Progenitor cell of endocrine pancreas (in vitro differentiated cells): ENCODE measurements at regions not wholly inside any gene's neighbourhood (a gene's known extent, or its start where the extent isn't known, plus 50 kb on each side); places are given as distances from the start of the nearest gene placed in this dataset.

ENCODE experiments used
- DNase-seq: peaks from one replicate; pipeline ENCODE4 v3.0.0; 2021; ENCODE audit warnings: low spot score; ENCODE audit not compliant: unreplicated experiment
- H3K27ac Mint-ChIP-seq: 2 replicates; pipeline ENCODE4 v1.8.0; 2021; ENCODE audit warnings: mild to moderate bottlenecking, moderate library complexity, mixed read lengths
- H3K27me3 Mint-ChIP-seq: 2 replicates; pipeline ENCODE4 v1.8.0; 2021; ENCODE audit warnings: mixed read lengths
- H3K36me3 Mint-ChIP-seq: 2 replicates; pipeline ENCODE4 v1.8.0; 2022; ENCODE audit warnings: mixed read lengths; ENCODE audit not compliant: insufficient read depth
- H3K4me1 Mint-ChIP-seq: 2 replicates; pipeline ENCODE4 v1.8.0; 2021; ENCODE audit warnings: low read depth, mixed read lengths
- H3K4me3 Mint-ChIP-seq: 2 replicates; pipeline ENCODE4 v1.8.0; 2021; ENCODE audit warnings: low read depth, mild to moderate bottlenecking, moderate library complexity, mixed read lengths
- H3K9me3 Mint-ChIP-seq: 2 replicates; pipeline ENCODE4 v1.8.0; 2021; ENCODE audit warnings: low read depth, mixed read lengths
- TF ChIP-seq, protein P1 (sequence below): fragments of 200-600 bp; sonication (generic); IDR thresholded peaks from one replicate; pipeline ENCODE4 v1.5.0; 2021; ENCODE audit warnings: antibody characterized with exemption, mild to moderate bottlenecking; ENCODE audit not compliant: unreplicated experiment

DNA sequence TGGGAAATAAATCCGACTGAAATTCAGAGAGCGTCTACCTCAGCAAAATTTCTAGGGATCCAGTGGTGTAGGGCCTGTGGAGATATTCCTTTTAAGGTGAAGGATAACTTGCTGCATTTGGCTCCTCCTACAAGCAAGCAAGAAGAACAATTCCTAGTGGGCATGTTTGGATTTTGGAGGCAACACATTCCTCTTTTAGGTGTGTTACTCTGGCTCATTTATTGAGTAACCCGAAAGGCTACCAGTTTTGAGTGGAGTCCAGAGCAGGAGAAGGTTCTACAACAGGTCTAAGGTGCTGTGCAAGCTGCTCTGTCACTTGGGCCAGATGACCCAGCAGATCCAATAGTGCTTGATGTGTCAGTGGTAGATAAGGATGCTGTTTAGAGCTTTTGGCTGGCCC lies 862.4 kb upstream of the CDH9 start:
- no peaks in the 10 kb centered on the region for H3K4me1 Mint-ChIP-seq
- H3K36me3 Mint-ChIP-seq, result no peaks in the 10 kb centered on the region
- peaks cover 10% of the 10 kb centered on the region for H3K9me3 Mint-ChIP-seq
- TF ChIP-seq, protein P1, sequence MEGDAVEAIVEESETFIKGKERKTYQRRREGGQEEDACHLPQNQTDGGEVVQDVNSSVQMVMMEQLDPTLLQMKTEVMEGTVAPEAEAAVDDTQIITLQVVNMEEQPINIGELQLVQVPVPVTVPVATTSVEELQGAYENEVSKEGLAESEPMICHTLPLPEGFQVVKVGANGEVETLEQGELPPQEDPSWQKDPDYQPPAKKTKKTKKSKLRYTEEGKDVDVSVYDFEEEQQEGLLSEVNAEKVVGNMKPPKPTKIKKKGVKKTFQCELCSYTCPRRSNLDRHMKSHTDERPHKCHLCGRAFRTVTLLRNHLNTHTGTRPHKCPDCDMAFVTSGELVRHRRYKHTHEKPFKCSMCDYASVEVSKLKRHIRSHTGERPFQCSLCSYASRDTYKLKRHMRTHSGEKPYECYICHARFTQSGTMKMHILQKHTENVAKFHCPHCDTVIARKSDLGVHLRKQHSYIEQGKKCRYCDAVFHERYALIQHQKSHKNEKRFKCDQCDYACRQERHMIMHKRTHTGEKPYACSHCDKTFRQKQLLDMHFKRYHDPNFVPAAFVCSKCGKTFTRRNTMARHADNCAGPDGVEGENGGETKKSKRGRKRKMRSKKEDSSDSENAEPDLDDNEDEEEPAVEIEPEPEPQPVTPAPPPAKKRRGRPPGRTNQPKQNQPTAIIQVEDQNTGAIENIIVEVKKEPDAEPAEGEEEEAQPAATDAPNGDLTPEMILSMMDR, result no peak
- no peaks in the 10 kb centered on the region for H3K27me3 Mint-ChIP-seq
- no peak overlapping the region for H3K4me3 Mint-ChIP-seq
- DNase-seq, result no peak
- H3K27ac Mint-ChIP-seq, result no peak overlapping the region

DNA sequence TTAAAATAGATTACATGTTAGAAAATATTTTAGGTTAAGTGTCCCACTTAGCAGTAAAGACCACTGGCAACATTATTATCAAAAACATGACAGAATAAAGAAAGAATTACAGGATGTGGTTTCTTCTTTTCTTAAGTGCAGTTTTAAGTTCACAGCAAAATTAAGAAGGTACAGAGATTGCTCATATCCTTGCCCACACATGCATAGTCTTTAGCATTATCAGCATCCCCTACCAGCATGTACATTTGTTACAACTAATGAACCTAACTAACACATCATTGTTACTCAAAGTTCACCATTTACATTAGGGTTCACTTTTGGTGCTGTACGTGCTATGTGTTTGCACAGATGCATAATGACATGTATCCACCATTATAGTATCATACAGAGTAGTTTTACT lies 837.7 kb upstream of the CDH9 start:
- Mint-ChIP-seq H3K9me3 (peaks cover 14% of the 10 kb centered on the region), H3K36me3 (no peaks in the 10 kb centered on the region), H3K27me3 (no peaks in the 10 kb centered on the region), H3K4me3 (no peak overlapping the region), H3K4me1 (no peaks in the 10 kb centered on the region), H3K27ac (no peak overlapping the region)
- DNase-seq, result no peak
- TF ChIP-seq, protein P1, result no peak

DNA sequence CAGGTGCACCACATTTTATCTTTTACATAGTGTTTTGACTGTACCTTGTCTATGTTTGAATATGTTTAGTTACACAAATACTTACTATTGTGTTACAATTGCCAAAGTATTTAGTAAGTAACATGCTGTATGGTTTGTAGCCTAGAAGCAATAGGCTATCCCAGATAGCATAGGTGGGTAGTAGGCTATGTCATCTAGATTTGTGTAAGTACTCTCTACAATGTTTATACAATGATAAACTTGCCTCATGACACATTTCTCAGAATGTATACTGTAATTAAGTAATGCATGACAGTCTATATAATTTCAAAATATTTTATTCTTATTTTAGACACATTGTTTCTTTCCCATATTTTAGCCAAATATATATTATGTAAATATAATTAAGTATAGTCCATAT lies 836.8 kb upstream of the CDH9 start:
- H3K36me3 Mint-ChIP-seq, result no peaks in the 10 kb centered on the region
- no peaks in the 10 kb centered on the region for H3K27me3 Mint-ChIP-seq
- no peak for DNase-seq
- H3K4me3 Mint-ChIP-seq, result no peak overlapping the region
- peaks cover 15% of the 10 kb centered on the region for H3K9me3 Mint-ChIP-seq
- TF ChIP-seq, protein P1, result no peak
- no peak overlapping the region for H3K27ac Mint-ChIP-seq
- no peaks in the 10 kb centered on the region for H3K4me1 Mint-ChIP-seq

DNA sequence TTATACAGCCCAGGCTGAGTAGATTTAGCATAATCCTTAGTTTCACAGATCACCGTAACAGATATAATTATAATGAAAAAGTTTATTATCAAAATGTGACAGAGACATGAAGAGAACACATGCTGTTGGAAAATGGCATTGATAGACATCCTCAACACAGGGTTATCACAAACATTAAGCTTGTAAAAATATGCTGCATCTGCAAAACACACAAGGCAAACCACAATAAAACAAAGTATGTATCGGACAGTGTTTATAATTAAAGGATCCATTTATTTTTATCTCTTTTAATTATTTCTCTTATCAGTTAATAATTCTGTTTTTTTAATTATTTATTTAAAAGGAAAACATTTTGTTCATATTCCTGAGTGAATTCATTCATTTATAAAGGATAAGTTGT lies 829.9 kb upstream of the CDH9 start:
- Mint-ChIP-seq H3K27ac (no peak overlapping the region), H3K27me3 (no peaks in the 10 kb centered on the region), H3K36me3 (no peaks in the 10 kb centered on the region), H3K9me3 (peaks cover 11% of the 10 kb centered on the region), H3K4me1 (no peaks in the 10 kb centered on the region), H3K4me3 (no peak overlapping the region)
- DNase-seq, result no peak
- TF ChIP-seq, protein P1, result no peak

DNA sequence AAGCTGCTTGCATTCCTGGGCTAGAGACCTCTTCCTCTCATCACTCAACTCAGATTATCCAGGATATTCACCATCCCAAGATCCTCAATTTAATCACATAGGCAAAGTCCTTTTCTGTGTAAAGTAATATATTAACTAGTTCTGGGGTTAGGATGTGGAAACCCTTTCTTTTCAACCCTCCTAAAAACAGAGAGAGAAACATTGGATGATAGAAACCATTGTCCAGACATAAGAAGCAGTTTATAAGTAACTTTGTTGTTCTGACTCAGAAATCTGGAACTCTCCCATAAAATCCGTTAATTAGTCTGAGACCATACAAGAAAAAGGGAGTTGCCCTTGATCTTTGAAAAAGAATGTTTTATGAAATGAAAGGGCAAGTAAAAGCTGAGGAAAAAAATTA lies 817.1 kb upstream of the CDH9 start:
- H3K9me3 Mint-ChIP-seq, result peaks cover 9% of the 10 kb centered on the region
- H3K36me3 Mint-ChIP-seq, result no peaks in the 10 kb centered on the region
- no peak overlapping the region for H3K27ac Mint-ChIP-seq
- DNase-seq, result no peak
- TF ChIP-seq, protein P1, result no peak
- no peak overlapping the region for H3K4me3 Mint-ChIP-seq
- H3K27me3 Mint-ChIP-seq, result no peaks in the 10 kb centered on the region
- H3K4me1 Mint-ChIP-seq, result no peaks in the 10 kb centered on the region
